Ammon's horn (tissue), 1 donor: ENCODE measurements at regions not wholly inside any gene's neighbourhood (a gene's known extent, or its start where the extent isn't known, plus 50 kb on each side); places are given as distances from the start of the nearest gene placed in this dataset.
"Not testable (repeated sequence)": the region's sequence is repeated elsewhere in the genome, so short reads cannot be mapped to it uniquely, and the experiment has no call there.

Experiments used
- DNase-seq: peaks from one replicate; pipeline ENCODE4 v3.0.0-alpha.2; 2016; ENCODE audit warnings: low spot score

DNA sequence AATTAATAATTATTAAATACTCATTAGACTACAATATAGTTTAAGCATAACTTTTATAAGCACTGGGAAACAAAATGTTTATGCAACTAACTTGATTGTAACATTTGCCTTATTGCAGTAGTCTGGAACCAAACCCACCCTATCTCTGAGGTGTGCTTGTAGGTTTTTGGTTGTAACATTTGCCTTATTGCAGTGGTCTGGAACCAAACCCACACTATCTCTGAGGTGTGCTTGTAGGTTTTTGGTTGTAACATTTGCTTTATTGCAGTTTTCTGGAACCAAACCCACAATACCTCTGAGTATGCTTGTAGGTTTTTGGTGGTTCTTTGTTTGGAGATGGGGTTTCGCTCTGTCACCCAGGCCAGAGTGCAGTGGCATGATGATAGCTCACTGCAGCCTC lies 1376.4 kb upstream of the DEFB115 start:
- DNase-seq = not testable (repeated sequence)

DNA sequence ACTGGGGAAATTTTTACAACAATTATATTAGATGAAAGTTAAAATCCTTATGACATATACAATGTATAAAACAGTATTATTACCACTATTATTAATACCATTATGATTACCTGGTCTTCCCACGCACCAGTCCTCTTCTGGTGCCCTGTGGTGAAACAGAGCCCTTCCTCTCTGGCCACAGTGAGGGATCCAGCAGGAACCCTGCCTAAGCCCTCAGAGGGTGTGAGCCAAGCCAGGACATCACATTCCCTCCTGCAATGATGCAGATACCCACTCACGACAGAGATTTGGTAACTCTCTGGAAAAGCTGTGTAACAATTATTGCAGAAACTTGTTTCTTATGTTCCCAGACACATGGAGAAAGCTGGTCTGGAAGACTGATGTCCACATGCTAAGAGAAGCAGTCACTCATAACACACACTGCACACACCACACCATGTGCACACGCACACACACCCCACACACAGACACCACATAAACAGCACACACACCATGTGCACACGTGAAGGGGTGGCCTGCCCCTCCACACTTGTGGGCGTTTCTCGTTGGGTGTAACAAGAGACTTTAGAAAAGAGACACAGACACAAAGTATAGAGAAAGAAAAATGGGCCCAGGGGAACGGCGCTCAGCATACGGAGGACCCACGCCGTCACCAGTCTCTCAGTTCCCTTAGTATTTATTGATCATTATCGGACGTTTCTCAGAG lies 1373.8 kb upstream of the DEFB115 start:
- DNase-seq = not testable (repeated sequence)

DNA sequence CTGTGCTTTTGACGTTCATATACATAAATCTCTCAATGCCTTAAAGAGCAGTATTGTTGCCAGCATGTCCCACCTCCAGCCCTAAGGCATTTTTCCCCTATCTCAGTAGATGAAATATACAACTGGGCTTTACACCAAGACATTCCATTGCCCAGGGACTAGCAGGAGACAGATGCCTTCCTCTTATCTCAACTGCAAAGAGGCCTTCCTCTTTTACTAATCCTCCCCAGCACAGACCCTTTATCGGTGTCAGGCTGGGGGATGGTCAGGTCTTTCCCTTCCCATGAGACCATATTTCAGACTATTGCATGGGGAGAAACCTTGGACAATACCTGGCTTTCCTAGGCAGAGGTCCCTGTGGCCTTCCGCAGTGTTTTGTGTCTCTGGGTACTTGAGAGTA lies 1373.1 kb upstream of the DEFB115 start:
- DNase-seq = not testable (repeated sequence)

DNA sequence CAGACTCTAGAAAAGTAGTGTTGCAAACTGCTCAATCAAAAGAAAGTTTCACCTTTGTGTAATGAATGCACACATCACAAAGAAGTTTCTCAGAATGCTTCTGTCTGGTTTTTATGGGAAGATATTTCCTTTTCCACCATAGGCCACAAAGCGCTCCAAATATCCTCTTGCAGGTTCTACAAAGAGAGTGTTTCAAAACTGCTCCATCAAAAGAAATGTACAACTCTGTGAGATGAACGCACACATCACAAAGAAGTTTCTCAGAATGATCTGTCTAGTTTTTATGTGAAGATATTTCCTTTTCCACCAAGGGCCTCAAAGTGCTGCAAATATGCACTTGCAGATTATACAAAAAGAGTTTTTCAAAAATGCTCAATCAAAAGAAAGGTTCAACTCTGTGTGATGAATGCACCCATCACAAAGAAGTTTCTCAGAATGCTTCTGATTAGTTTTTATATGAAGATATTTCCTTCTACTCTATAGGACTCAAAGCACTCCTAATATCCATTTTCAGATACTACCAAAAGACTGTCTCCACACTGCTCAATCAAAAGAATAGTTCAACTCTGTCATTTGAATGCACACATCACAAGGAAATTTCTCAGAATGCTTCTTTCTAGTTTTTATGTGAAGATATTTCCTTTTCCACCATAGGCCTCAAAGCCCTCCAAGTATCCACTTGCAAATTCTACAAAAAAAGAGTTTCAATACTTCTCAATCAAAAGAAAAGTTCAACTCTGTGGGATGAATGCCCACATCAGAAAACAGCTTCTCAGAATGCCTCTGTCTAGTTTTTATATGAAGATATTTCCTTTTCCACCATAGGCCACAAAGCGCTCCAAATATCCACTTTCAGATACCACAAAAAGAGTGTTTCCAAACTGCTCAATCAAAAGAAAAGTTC lies 1371.9 kb upstream of the DEFB115 start:
- not testable (repeated sequence) for DNase-seq

DNA sequence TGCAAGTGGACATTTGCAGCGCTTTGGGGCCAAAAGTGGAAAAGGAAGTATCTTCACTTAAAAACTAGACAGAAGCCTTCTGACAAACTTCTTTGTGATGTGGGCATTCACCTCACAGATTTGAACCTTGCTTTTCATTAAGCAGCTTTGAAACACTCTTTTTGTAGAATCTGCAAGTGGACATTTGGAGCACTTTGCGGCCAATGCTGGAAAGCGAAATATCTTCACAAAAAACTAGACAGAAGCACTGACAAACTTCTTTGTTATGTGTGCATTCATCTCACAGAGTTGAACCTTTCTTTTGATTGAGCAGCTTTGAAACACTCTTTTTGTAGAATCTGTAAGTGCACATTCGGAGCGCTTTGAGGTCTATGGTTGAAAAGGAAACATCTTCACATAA lies 1365.9 kb upstream of the DEFB115 start:
- DNase-seq = not testable (repeated sequence)
